Keratinocyte (primary cell): ENCODE measurements at regions not wholly inside any gene's neighbourhood (a gene's known extent, or its start where the extent isn't known, plus 50 kb on each side); places are given as distances from the start of the nearest gene placed in this dataset.

Source experiments
- DNase-seq: peaks from one replicate; pipeline ENCODE4 v3.0.0-alpha.2; 2011; ENCODE audit warnings: low read depth, missing footprints, low spot score
- FAIRE-seq: peaks from 2 replicates; lab custom pipeline; 2011; peaks lifted over from hg19 to GRCh38; lab: Jason Lieb, UNC
- H2AFZ ChIP-seq: 2 replicates; pipeline ENCODE4 v1.6.0; 2012; ENCODE audit warnings: low read length, control low read depth, inconsistent platforms; ENCODE audit not compliant: control insufficient read depth
- H3K27ac ChIP-seq: 2 replicates; pipeline ENCODE4 v1.5.1; 2011; ENCODE audit warnings: low read length; ENCODE audit not compliant: control insufficient read depth, insufficient read depth
- H3K27me3 ChIP-seq: 3 replicates; pipeline ENCODE4 v1.6.0; 2011; ENCODE audit warnings: low read length; ENCODE audit not compliant: control insufficient read depth, insufficient read depth; ENCODE audit errors: extremely low read depth
- H3K36me3 ChIP-seq, 2 experiments: 2 replicates in 1 of 2; 3 replicates in 1 of 2; pipeline ENCODE4 v1.5.1; 2011; ENCODE audit warnings: low read length in 2 of 2, mild to moderate bottlenecking in 1 of 2; ENCODE audit not compliant: control insufficient read depth in 2 of 2, insufficient read depth in 2 of 2; ENCODE audit errors: extremely low read depth in 1 of 2
- H3K4me1 ChIP-seq: 3 replicates; pipeline ENCODE4 v1.5.1; 2011; ENCODE audit warnings: low read length; ENCODE audit not compliant: control insufficient read depth, insufficient read depth; ENCODE audit errors: extremely low read depth
- H3K4me2 ChIP-seq: 3 replicates; pipeline ENCODE4 v1.6.0; 2011; ENCODE audit warnings: low read depth, low read length; ENCODE audit not compliant: control insufficient read depth, insufficient read depth; ENCODE audit errors: extremely low read depth
- H3K4me3 ChIP-seq, 3 experiments: fragments of 200-600 bp in 1 of 3; sonication (generic) in 1 of 3; 2 replicates in 2 of 3; 3 replicates in 1 of 3; pipeline ENCODE4 v1.5.1; 2011 to 2016; ENCODE audit warnings: low read length in 3 of 3, mild to moderate bottlenecking in 3 of 3, control low read depth in 2 of 3, inconsistent platforms in 1 of 3, low read depth in 1 of 3, mixed read lengths in 1 of 3, mixed run types in 1 of 3, moderate library complexity in 1 of 3; ENCODE audit not compliant: control insufficient read depth in 2 of 3, insufficient read depth in 2 of 3; ENCODE audit errors: extremely low read depth in 1 of 3
- H3K79me2 ChIP-seq: 2 replicates; pipeline ENCODE4 v1.6.0; 2012; ENCODE audit warnings: low read length; ENCODE audit not compliant: control insufficient read depth, insufficient read depth
- H3K9ac ChIP-seq: 3 replicates; pipeline ENCODE4 v1.6.0; 2011; ENCODE audit warnings: low read length; ENCODE audit not compliant: control insufficient read depth, insufficient read depth; ENCODE audit errors: extremely low read depth
- H3K9me1 ChIP-seq: 3 replicates; pipeline ENCODE4 v1.6.0; 2011; ENCODE audit warnings: low read length; ENCODE audit not compliant: control insufficient read depth, insufficient read depth; ENCODE audit errors: extremely low read depth
- H3K9me3 ChIP-seq: 2 replicates; pipeline ENCODE4 v1.5.1; 2012; ENCODE audit warnings: low read depth, low read length; ENCODE audit not compliant: control insufficient read depth
- H4K20me1 ChIP-seq: 3 replicates; pipeline ENCODE4 v1.6.0; 2011; ENCODE audit warnings: low read length; ENCODE audit not compliant: control insufficient read depth, insufficient read depth; ENCODE audit errors: extremely low read depth
- CTCF ChIP-seq, 3 experiments: IDR thresholded peaks in 1 of 3; conservative IDR thresholded peaks in 1 of 3; optimal IDR thresholded peaks in 1 of 3; 2 replicates in 2 of 3; 3 replicates in 1 of 3; pipeline versions ENCODE3 to v1.5.1; 2011; ENCODE audit warnings: low read length in 3 of 3, mild to moderate bottlenecking in 3 of 3, moderate library complexity in 2 of 3, control low read depth in 1 of 3, inconsistent platforms in 1 of 3; ENCODE audit not compliant: insufficient read depth in 2 of 3; ENCODE audit errors: extremely low read depth in 1 of 3
- EZH2 ChIP-seq: IDR thresholded peaks from one replicate; pipeline ENCODE4 v1.6.1; 2012; ENCODE audit warnings: inconsistent platforms, mild to moderate bottlenecking, low read length, moderate library complexity
- dilution Hi-C: fragments of 300-500 bp; cut with MboI; formaldehyde crosslinking; loops from one replicate; pipeline ENCODE4 v1.7.0; 2020; ENCODE audit warnings: low sequenced_read_pairs; ENCODE audit not compliant: extremely low pct_ligation_motif_present

- H3K9ac ChIP-seq = no peak overlapping the region
- TF ChIP-seq CTCF (optimal IDR thresholded peaks at IDR 0.05 in 1 of 3, IDR thresholded peaks at IDR 0.05 in 1 of 3, conservative IDR thresholded peaks at IDR 0.05 in 1 of 3; ENCODE audit: extremely low read depth in 1 of 3, insufficient read depth in 2 of 3, low read length in 3 of 3) (no peak), EZH2 (no peak)
- no peaks in the 10 kb centered on the region for H3K4me1 ChIP-seq
- FAIRE-seq (no peak), DNase-seq (no peak)
- H3K9me3 ChIP-seq = no peaks in the 10 kb centered on the region
- no peak overlapping the region for H3K27ac ChIP-seq
- H3K27me3 ChIP-seq = no peaks in the 10 kb centered on the region
- H3K79me2 ChIP-seq = no peaks in the 10 kb centered on the region
- H2AFZ ChIP-seq = no peak overlapping the region
- H3K9me1 ChIP-seq = no peaks in the 10 kb centered on the region
- H3K4me2 ChIP-seq = no peak overlapping the region
- no peak overlapping the region for H3K4me3 ChIP-seq
- dilution Hi-C loops = no loop called here
- H3K36me3 ChIP-seq = no peaks in the 10 kb centered on the region
- H4K20me1 ChIP-seq = no peaks in the 10 kb centered on the region
These were observed 440.1 kb downstream of the PREX1 start for GRCh38 chr20:48387675-48388074.

GRCh38 chr20:48385527-48385926 lies 442.3 kb downstream of the PREX1 start:
- Histone ChIP-seq H2AFZ (no peak overlapping the region), H3K9ac (no peak overlapping the region), H3K27me3 (no peaks in the 10 kb centered on the region), H3K9me3 (no peaks in the 10 kb centered on the region), H3K79me2 (no peaks in the 10 kb centered on the region), H3K9me1 (no peaks in the 10 kb centered on the region), H3K4me3 (no peak overlapping the region), H3K36me3 (no peaks in the 10 kb centered on the region), H3K4me2 (no peak overlapping the region), H4K20me1 (no peaks in the 10 kb centered on the region), H3K4me1 (no peaks in the 10 kb centered on the region), H3K27ac (no peak overlapping the region)
- no peak for TF ChIP-seq EZH2
- DNase-seq (no peak), FAIRE-seq (no peak)
- dilution Hi-C loops = no loop called here

- H3K27ac ChIP-seq = no peak overlapping the region
- H3K4me3 ChIP-seq = no peak overlapping the region
- no peak overlapping the region for H2AFZ ChIP-seq
- no peaks in the 10 kb centered on the region for H4K20me1 ChIP-seq
- no peaks in the 10 kb centered on the region for H3K79me2 ChIP-seq
- no peak overlapping the region for H3K4me2 ChIP-seq
- no peaks in the 10 kb centered on the region for H3K9me1 ChIP-seq
- dilution Hi-C loops = no loop called here
- H3K9ac ChIP-seq = no peak overlapping the region
- no peaks in the 10 kb centered on the region for H3K36me3 ChIP-seq
- no peaks in the 10 kb centered on the region for H3K9me3 ChIP-seq
- no peaks in the 10 kb centered on the region for H3K4me1 ChIP-seq
- DNase-seq = no peak
- no peak for FAIRE-seq
- no peak for TF ChIP-seq EZH2
- TF ChIP-seq CTCF (optimal IDR thresholded peaks at IDR 0.05 in 1 of 3, IDR thresholded peaks at IDR 0.05 in 1 of 3, conservative IDR thresholded peaks at IDR 0.05 in 1 of 3; ENCODE audit: extremely low read depth in 1 of 3, insufficient read depth in 2 of 3, low read length in 3 of 3) = no peak
- no peaks in the 10 kb centered on the region for H3K27me3 ChIP-seq
These were observed 442.7 kb downstream of the PREX1 start for GRCh38 chr20:48385114-48385513.
